ENCODE measurements at regions not wholly inside any gene's neighbourhood (a gene's known extent, or its start where the extent isn't known, plus 50 kb on each side); places are given as distances from the start of the nearest gene placed in this dataset.

DNA sequence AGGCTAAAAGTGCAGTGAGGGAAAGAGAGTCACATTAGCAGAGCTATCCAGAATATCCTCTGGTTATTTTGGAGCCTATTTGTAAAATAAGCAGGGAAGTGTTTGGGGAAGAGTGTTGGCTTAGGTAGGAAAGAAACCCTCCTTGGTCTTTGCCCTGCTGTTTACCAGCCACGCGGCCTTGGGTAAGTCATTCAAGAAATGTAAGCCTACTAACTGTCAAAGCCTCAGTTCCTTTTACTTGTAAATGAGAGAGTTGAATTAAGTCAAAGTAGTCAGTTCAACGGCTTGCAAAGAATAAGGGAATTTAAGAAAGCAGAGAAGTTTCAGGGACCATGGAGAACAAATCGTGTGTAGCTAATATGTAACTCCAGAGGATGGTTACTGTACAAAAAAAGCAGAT lies 75.8 kb upstream of the TNC start:
- TF ChIP-seq, protein P1, sequence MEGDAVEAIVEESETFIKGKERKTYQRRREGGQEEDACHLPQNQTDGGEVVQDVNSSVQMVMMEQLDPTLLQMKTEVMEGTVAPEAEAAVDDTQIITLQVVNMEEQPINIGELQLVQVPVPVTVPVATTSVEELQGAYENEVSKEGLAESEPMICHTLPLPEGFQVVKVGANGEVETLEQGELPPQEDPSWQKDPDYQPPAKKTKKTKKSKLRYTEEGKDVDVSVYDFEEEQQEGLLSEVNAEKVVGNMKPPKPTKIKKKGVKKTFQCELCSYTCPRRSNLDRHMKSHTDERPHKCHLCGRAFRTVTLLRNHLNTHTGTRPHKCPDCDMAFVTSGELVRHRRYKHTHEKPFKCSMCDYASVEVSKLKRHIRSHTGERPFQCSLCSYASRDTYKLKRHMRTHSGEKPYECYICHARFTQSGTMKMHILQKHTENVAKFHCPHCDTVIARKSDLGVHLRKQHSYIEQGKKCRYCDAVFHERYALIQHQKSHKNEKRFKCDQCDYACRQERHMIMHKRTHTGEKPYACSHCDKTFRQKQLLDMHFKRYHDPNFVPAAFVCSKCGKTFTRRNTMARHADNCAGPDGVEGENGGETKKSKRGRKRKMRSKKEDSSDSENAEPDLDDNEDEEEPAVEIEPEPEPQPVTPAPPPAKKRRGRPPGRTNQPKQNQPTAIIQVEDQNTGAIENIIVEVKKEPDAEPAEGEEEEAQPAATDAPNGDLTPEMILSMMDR (optimal IDR thresholded peaks at IDR 0.05 in 1 of 3, IDR thresholded peaks at IDR 0.05 in 1 of 3, conservative IDR thresholded peaks at IDR 0.05 in 1 of 3; ENCODE audit: extremely low read depth in 1 of 3, insufficient read depth in 2 of 3, low read length in 3 of 3), result no peak
- no peak for TF ChIP-seq EZH2 (IDR thresholded peaks at IDR 0.05; ENCODE audit: low read length)
